GM12878 (cell line): ENCODE measurements at regions not wholly inside any gene's neighbourhood (a gene's known extent, or its start where the extent isn't known, plus 50 kb on each side); places are given as distances from the start of the nearest gene placed in this dataset.

ENCODE experiments used
- EZH2 ChIP-seq: IDR thresholded peaks from 2 replicates; pipeline ENCODE4 v1.6.1; 2012; ENCODE audit warnings: low read depth, mild to moderate bottlenecking, control low read depth, inconsistent platforms, low read length, borderline replicate concordance; ENCODE audit not compliant: control insufficient read depth
- HCFC1 ChIP-seq: fragments of 150-350 bp; IDR thresholded peaks from 2 replicates; pipeline ENCODE4 v1.6.1; 2014; ENCODE audit warnings: low read length
- MEF2A ChIP-seq: IDR thresholded peaks from 2 replicates; pipeline ENCODE4 v1.6.1; 2011; ENCODE audit warnings: low read depth, mild to moderate bottlenecking, low read length, moderate library complexity; ENCODE audit not compliant: insufficient read depth
- MTA3 ChIP-seq: IDR thresholded peaks from 2 replicates; pipeline ENCODE4 v1.6.1; 2012; ENCODE audit warnings: low read length, inconsistent platforms, borderline replicate concordance
- POLR2A ChIP-seq: IDR thresholded peaks from 2 replicates; pipeline ENCODE4 v1.6.1; 2011; ENCODE audit warnings: low read depth, mild to moderate bottlenecking, low read length
- POLR2AphosphoS2 ChIP-seq: IDR thresholded peaks from 2 replicates; pipeline ENCODE4 v1.6.1; 2011; ENCODE audit warnings: low read depth, mild to moderate bottlenecking, low read length, improper control_type of control experiment, moderate library complexity
- POU2F2 ChIP-seq: IDR thresholded peaks from 3 replicates; pipeline ENCODE4 v1.6.1; 2011; ENCODE audit warnings: low read depth, mild to moderate bottlenecking, low read length, borderline replicate concordance
- TCF12 ChIP-seq: IDR thresholded peaks from 2 replicates; pipeline ENCODE4 v1.6.1; 2011; ENCODE audit warnings: low read depth, mild to moderate bottlenecking, low read length
- YY1 ChIP-seq: IDR thresholded peaks from 2 replicates; pipeline ENCODE4 v1.6.1; 2011; ENCODE audit warnings: low read depth, mild to moderate bottlenecking, low read length
- ZNF274 ChIP-seq: IDR thresholded peaks from one replicate; pipeline ENCODE4 v1.8.0; 2011; ENCODE audit not compliant: insufficient read length, insufficient read depth
- ZNF384 ChIP-seq: IDR thresholded peaks from 2 replicates; pipeline ENCODE4 v1.6.1; 2012; ENCODE audit warnings: low read depth, mild to moderate bottlenecking, low read length, improper control_type of control experiment, borderline replicate concordance

DNA sequence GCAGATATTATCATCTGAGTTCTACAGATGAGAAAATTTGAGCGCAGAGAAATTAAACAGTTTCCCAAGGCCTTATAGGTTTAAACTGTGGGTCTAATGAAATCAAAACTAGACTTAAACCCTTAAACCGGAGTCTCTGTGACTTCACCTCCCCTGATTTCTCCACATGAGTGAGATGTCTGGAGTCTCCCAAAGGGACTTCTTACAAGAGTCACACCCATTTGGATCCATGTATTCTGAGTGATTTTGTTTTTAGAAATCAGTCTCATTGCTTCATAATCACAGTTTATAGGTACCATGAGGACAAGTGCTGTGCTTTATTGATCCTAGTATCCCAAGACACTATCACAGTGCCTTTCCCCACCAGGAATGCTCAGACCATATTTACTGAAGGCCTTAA lies 206.0 kb upstream of the JUN start:
- TF ChIP-seq POLR2AphosphoS2 (no peak), ZNF274 (no peak), YY1 (no peak), POU2F2 (no peak), HCFC1 (no peak), MTA3 (no peak), EZH2 (no peak), MEF2A (no peak), POLR2A (no peak), ZNF384 (no peak), TCF12 (no peak)
